LNCaP clone FGC (cell line): ENCODE measurements at regions not wholly inside any gene's neighbourhood (a gene's known extent, or its start where the extent isn't known, plus 50 kb on each side); places are given as distances from the start of the nearest gene placed in this dataset.

Experiments
- DNase-seq: peaks from one replicate; pipeline ENCODE4 v3.0.0-alpha.2; 2011; ENCODE audit warnings: low read depth
- H3K4me3 ChIP-seq: 2 replicates; pipeline ENCODE4 v1.5.1; 2011; ENCODE audit warnings: mild to moderate bottlenecking, low read depth, low read length, control low read depth
- TF ChIP-seq, protein P1 (sequence below): IDR thresholded peaks from 2 replicates; pipeline ENCODE4 v1.5.1; 2012; ENCODE audit warnings: mild to moderate bottlenecking; ENCODE audit not compliant: control insufficient read depth, insufficient read depth; ENCODE audit errors: extremely low read depth

DNA sequence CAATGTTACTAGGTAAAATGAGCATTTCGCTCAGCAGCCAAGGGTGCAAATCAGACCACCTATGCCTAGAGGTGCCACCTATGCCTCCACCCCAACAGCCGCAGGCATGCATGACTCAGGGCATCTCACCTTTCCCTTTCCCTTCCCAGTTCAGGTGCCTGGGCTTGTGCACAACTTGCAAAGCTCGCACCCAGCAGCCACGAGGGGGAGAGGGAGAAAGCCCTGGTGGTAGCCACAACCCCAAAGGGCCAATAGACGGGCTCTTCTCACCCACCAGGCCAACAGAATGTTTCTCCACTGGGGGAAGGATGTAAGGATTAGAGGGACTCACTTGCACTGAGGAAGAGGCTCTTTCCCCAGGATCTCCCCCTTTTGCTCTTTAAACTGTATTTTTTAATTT, 462.3 kb upstream of the PCDH15 start:
- no peak for DNase-seq
- no peak overlapping the region for H3K4me3 ChIP-seq
- TF ChIP-seq, protein P1, sequence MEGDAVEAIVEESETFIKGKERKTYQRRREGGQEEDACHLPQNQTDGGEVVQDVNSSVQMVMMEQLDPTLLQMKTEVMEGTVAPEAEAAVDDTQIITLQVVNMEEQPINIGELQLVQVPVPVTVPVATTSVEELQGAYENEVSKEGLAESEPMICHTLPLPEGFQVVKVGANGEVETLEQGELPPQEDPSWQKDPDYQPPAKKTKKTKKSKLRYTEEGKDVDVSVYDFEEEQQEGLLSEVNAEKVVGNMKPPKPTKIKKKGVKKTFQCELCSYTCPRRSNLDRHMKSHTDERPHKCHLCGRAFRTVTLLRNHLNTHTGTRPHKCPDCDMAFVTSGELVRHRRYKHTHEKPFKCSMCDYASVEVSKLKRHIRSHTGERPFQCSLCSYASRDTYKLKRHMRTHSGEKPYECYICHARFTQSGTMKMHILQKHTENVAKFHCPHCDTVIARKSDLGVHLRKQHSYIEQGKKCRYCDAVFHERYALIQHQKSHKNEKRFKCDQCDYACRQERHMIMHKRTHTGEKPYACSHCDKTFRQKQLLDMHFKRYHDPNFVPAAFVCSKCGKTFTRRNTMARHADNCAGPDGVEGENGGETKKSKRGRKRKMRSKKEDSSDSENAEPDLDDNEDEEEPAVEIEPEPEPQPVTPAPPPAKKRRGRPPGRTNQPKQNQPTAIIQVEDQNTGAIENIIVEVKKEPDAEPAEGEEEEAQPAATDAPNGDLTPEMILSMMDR = no peak

- TF ChIP-seq, protein P1 = no peak
- no peak overlapping the region for H3K4me3 ChIP-seq
- no peak for DNase-seq
Observed at GRCh38 chr10:55242544-55242943, 441.5 kb upstream of the PCDH15 start.

- TF ChIP-seq, protein P1 = no peak
- DNase-seq = no peak
Observed at GRCh38 chr10:55237462-55237861, 436.4 kb upstream of the PCDH15 start.

DNA sequence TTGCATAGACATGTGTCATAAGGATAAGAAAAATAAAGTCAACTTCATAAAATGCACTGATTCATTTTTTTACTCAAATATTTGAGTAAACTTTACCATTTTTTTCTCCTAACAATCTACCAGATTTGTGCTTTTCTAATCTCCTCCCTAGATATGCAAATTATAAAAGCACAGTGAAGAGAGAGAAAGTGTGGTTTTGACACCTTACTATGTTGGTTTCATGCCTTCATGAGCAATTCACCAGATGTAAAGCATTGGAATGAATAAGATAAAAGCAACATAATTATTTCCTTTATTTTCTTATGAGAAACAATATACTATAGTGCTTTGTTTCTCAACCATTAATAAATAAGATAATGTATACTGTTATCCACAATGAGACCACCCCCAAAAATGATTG, 432.5 kb upstream of the PCDH15 start:
- no peak for DNase-seq
- no peak overlapping the region for H3K4me3 ChIP-seq
- TF ChIP-seq, protein P1 = no peak

More at GRCh38 chr10:55237462-55237861, 436.4 kb upstream of the PCDH15 start:
- no peak overlapping the region for H3K4me3 ChIP-seq

DNA sequence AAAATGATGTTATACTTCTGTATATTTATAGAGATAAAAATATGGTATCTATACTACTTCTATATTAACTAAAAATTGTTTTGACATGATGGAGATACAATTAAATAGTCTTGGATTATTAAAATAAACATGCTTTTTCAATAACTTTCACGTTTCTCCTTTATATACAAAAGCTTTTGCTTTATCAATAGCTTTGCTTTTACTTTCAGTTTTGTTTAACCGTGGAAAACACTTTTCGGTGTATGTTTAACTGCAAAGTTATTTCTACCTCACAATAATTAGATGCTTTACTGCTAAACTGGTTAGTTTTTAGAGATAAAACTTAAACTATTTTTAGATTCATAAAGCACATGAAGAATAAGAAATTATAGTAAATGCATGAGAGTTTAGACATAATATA, 432.1 kb upstream of the PCDH15 start:
- TF ChIP-seq, protein P1 = no peak
- no peak for DNase-seq
- H3K4me3 ChIP-seq = no peak overlapping the region

GRCh38 chr10:55232553-55232952, 431.5 kb upstream of the PCDH15 start:
- H3K4me3 ChIP-seq = no peak overlapping the region
- no peak for DNase-seq
- TF ChIP-seq, protein P1 = no peak

- H3K4me3 ChIP-seq = no peak overlapping the region
- no peak for DNase-seq
- TF ChIP-seq, protein P1 = no peak
Observed at GRCh38 chr10:55227967-55228366, 426.9 kb upstream of the PCDH15 start.
